Rectal smooth muscle tissue (tissue), 1 donor: ENCODE measurements at regions not wholly inside any gene's neighbourhood (a gene's known extent, or its start where the extent isn't known, plus 50 kb on each side); places are given as distances from the start of the nearest gene placed in this dataset.

ENCODE experiments used
- H3K27ac ChIP-seq: one replicate; pipeline ENCODE4 v1.7.0; 2013; ENCODE audit warnings: low read depth, low read length, inconsistent platforms
- H3K27me3 ChIP-seq: one replicate; pipeline ENCODE4 v1.7.0; 2013; ENCODE audit warnings: low read length; ENCODE audit not compliant: control insufficient read depth, insufficient read depth
- H3K36me3 ChIP-seq: one replicate; pipeline ENCODE4 v1.7.0; 2013; ENCODE audit warnings: low read length; ENCODE audit not compliant: control insufficient read depth, insufficient read depth
- H3K4me1 ChIP-seq: one replicate; pipeline ENCODE4 v1.7.0; 2013; ENCODE audit warnings: low read length; ENCODE audit not compliant: control insufficient read depth, insufficient read depth
- H3K4me3 ChIP-seq: one replicate; pipeline ENCODE4 v1.7.0; 2013; ENCODE audit warnings: low read length
- H3K9ac ChIP-seq: one replicate; pipeline ENCODE4 v1.7.0; 2013; ENCODE audit warnings: low read length

DNA sequence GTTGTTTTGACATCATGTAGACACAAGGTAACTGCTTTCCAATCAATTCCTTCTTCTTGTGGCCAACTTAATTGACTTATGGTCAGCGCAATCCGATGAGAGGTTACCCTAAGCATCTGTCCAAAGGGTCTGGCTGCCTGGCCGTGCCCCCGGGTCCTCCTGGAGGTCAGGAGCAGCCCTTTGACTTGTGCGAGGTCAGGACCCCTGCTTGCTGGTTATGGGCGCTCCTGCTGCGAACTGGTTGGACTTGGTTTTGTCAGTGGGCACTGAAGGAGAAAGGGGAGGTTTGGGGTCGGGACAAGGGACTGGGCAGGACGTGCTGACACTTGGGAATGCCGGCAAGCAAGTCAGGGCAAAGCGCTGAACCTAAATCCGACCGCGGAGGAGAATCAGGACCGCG, 215.6 kb downstream of the QKI start:
- Histone ChIP-seq H3K9ac (no peak overlapping the region), H3K36me3 (no peaks in the 10 kb centered on the region), H3K27ac (no peak overlapping the region), H3K27me3 (no peaks in the 10 kb centered on the region), H3K4me1 (no peaks in the 10 kb centered on the region), H3K4me3 (no peak overlapping the region)
